ENCODE measurements at regions not wholly inside any gene's neighbourhood (a gene's known extent, or its start where the extent isn't known, plus 50 kb on each side); places are given as distances from the start of the nearest gene placed in this dataset.

GRCh38 chr4:10321931-10322330, 135.3 kb downstream of the ZNF518B start:
- no peak overlapping the region for H3K4me3 ChIP-seq (ENCODE audit: control insufficient read depth, low read depth, low read length)
- TF ChIP-seq, protein P1, sequence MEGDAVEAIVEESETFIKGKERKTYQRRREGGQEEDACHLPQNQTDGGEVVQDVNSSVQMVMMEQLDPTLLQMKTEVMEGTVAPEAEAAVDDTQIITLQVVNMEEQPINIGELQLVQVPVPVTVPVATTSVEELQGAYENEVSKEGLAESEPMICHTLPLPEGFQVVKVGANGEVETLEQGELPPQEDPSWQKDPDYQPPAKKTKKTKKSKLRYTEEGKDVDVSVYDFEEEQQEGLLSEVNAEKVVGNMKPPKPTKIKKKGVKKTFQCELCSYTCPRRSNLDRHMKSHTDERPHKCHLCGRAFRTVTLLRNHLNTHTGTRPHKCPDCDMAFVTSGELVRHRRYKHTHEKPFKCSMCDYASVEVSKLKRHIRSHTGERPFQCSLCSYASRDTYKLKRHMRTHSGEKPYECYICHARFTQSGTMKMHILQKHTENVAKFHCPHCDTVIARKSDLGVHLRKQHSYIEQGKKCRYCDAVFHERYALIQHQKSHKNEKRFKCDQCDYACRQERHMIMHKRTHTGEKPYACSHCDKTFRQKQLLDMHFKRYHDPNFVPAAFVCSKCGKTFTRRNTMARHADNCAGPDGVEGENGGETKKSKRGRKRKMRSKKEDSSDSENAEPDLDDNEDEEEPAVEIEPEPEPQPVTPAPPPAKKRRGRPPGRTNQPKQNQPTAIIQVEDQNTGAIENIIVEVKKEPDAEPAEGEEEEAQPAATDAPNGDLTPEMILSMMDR (conservative IDR thresholded peaks at IDR 0.05; ENCODE audit: control insufficient read depth, insufficient read depth, low read depth, low read length): no peak
- no peak for DNase-seq (ENCODE audit: low read depth)

DNA sequence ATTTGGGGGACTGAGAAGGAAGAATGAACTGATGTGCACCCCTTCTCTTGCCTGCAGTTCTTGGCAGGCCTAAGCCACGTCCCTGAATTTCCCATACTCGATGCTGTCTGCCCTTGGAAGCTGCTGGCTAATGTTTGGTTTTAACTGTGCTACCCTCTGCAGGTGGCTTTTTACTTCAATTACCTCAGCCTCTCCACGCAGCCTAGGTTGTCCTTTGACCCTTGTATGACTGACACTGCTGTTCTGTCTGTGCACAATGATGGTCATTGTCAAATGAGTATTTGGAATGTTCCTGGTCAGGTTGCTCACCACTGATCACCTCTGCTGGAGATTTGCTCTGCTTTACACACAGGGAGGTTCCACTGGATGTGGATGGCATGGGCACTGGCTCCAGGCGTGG, 137.1 kb downstream of the ZNF518B start:
- TF ChIP-seq, protein P1 (conservative IDR thresholded peaks at IDR 0.05; ENCODE audit: control insufficient read depth, insufficient read depth, low read depth, low read length): no peak
- DNase-seq (ENCODE audit: low read depth): no peak

DNA sequence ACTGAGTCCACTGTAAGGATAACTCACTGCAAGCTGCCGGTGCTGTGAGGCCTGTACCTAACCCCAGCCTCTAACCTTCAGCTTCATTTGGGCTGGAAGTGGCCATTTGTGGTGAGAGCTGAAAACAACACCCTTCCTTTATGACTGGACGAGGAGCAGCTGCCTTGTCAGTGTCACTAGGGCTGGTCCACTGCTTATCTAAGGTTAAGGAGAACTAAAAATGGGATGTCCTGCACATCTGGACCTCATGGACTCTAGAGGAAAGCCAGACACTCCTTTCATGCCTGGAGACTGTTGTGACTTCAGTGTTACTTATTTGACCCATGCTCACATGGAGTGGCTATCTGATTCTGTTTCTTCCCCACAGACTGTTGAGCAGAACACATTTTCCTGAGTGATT, 139.9 kb downstream of the ZNF518B start:
- TF ChIP-seq, protein P1 (conservative IDR thresholded peaks at IDR 0.05; ENCODE audit: control insufficient read depth, insufficient read depth, low read depth, low read length): no peak
- no peak for DNase-seq (ENCODE audit: low read depth)
- H3K4me3 ChIP-seq (ENCODE audit: control insufficient read depth, low read depth, low read length): no peak overlapping the region

More for the DNA sequence above, 137.1 kb downstream of the ZNF518B start:
- H3K4me3 ChIP-seq (ENCODE audit: control insufficient read depth, low read depth, low read length): no peak overlapping the region

DNA sequence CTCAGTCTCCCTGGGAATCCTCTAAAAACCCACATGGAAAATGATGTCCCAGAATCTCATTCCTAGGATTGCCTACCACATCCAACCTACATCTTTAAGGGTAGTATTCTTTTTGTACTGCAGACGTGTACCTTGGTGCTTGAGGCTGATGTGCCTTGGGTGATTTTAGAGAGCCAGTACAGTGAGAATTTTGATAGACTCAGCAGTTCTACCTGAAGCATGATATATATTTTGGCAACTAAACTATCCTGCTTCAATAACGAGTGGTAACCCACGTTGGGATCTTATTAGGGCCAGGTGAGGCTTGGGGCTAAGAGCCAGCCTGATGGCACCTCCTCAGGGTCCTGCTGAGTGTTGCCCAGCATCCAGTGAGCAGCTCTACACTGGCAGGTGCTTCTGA, 140.4 kb downstream of the ZNF518B start:
- H3K4me3 ChIP-seq (ENCODE audit: control insufficient read depth, low read depth, low read length): no peak overlapping the region
- no peak for DNase-seq (ENCODE audit: low read depth)
- TF ChIP-seq, protein P1 (conservative IDR thresholded peaks at IDR 0.05; ENCODE audit: control insufficient read depth, insufficient read depth, low read depth, low read length): no peak

- no peak overlapping the region for H3K4me3 ChIP-seq (ENCODE audit: control insufficient read depth, low read depth, low read length)
- TF ChIP-seq, protein P1 (conservative IDR thresholded peaks at IDR 0.05; ENCODE audit: control insufficient read depth, insufficient read depth, low read depth, low read length): no peak
- DNase-seq (ENCODE audit: low read depth): no peak
Observed at GRCh38 chr4:10315638-10316037, 141.6 kb downstream of the ZNF518B start.

DNA sequence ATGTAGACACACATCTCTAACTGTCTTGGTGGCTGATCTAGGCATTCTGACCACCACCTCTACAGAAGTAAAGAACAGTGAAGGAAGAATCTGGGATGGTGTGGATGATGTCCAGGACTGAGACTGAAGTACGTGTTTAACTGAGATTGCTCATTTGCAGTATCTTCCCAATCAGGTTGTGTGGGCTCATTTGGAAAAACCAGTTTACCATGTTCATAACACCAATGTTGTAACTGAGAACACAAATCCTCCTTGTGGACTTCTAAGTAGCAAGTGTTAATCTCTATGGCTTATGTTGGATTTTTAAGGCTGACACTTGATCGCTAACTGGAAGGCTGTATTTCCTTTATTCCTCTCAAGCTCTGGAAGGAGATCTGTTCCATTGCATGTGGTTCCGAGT, 144.7 kb downstream of the ZNF518B start:
- TF ChIP-seq, protein P1 (conservative IDR thresholded peaks at IDR 0.05; ENCODE audit: control insufficient read depth, insufficient read depth, low read depth, low read length): no peak
- no peak overlapping the region for H3K4me3 ChIP-seq (ENCODE audit: control insufficient read depth, low read depth, low read length)
- no peak for DNase-seq (ENCODE audit: low read depth)

- TF ChIP-seq, protein P1 (conservative IDR thresholded peaks at IDR 0.05; ENCODE audit: control insufficient read depth, insufficient read depth, low read depth, low read length): no peak
- DNase-seq (ENCODE audit: low read depth): no peak
- no peak overlapping the region for H3K4me3 ChIP-seq (ENCODE audit: control insufficient read depth, low read depth, low read length)
Observed at GRCh38 chr4:10311939-10312338, 145.3 kb downstream of the ZNF518B start.
